Activated naive CD4-positive, alpha-beta T cell treated with Interleukin-2 at 50 U/mL for 16 hours (primary cell): ENCODE measurements at regions not wholly inside any gene's neighbourhood (a gene's known extent, or its start where the extent isn't known, plus 50 kb on each side); places are given as distances from the start of the nearest gene placed in this dataset.

Experiments used
- DNase-seq: peaks from one replicate; pipeline ENCODE4 v3.0.0-alpha.2; 2020

- DNase-seq: no peak
Measured at GRCh38 chr17:55632893-55633292, 89.8 kb downstream of the TMEM100 start.

- no peak for DNase-seq
Measured at GRCh38 chr17:55632236-55632635, 90.4 kb downstream of the TMEM100 start.

- no peak for DNase-seq
Measured at GRCh38 chr17:55629995-55630394, 92.7 kb downstream of the TMEM100 start.

DNA sequence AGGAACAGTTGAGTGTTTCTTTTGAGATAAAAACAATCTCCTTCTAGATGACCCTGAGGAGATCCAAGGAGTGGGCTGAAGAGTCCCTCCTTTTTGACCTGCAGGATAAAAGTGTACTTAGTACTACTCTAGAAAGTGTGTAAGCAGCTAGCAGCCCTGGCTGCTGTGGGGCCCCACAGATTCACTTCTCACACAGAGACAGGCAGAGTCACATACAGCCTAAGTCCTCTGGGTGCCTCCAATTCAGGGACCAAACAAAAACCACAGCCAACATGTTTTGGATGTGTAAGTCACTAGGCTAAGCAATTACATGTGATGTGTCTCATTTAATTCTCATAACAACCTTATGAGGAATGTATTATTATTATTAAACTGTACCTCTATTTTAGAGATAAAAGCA lies 97.1 kb downstream of the TMEM100 start:
- DNase-seq: no peak

GRCh38 chr17:55624772-55625433 lies 97.8 kb downstream of the TMEM100 start:
- DNase-seq: no peak

GRCh38 chr17:55622547-55622946 lies 100.1 kb downstream of the TMEM100 start:
- no peak for DNase-seq

DNA sequence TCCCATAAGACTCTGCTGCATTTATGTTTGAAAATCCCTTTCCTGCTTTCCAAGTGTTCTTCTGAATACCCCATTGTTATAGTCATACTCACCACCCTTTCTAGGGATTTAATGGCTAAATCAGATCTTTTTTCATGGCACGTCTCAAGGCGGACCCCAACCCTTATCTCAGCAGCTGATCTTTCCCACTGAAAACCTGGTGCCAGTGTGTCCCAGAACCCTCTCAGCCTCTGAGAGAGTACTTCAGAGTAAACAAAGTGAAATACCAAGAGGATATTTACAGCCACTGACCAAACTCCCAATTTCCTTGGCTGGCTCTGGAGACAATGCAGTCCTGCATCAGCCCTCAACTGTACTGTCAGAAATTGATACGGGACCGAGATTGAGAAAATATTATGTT lies 101.7 kb downstream of the TMEM100 start:
- DNase-seq: no peak

DNA sequence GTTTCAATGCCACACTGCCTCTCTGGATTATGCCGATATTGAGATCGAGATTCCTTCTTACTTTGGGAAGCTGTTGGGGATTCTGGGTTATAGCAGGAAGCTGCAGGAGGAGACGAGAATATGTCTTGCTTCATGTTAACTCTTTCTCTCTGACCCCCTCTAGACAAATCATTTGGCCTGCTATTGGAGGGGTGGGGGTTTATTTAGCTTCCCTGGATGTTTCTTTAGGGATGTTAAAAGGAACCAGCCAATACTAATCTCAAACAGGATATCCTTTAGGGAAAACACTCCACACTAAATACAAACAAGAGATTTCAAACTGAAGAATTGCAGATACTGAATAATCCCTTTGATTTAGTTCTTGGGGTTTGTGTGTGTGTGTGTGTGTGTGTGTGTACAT lies 102.6 kb downstream of the TMEM100 start:
- DNase-seq: no peak

DNA sequence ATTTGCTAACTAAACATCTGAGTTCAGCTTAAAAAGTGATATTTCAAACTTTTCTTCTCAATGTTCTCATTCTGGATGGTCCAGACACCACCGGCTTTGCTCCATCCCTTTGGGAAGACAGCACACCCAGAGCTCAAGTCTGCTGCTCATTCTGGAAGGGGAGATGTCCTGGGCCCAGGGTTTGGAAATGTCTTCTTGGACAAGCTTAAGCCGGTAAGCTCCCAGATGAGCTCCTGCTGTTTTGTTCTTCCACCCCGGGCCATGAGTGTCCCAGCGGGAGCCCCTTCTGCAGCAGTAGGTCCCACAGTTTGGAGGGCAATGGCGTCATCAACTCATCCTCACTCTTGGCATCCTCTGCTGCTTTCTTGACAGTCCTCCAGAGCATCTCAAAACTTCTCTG lies 105.2 kb downstream of the TMEM100 start:
- DNase-seq: no peak

GRCh38 chr17:55614061-55614460 lies 102.8 kb upstream of the SMIM36 start:
- no peak for DNase-seq

DNA sequence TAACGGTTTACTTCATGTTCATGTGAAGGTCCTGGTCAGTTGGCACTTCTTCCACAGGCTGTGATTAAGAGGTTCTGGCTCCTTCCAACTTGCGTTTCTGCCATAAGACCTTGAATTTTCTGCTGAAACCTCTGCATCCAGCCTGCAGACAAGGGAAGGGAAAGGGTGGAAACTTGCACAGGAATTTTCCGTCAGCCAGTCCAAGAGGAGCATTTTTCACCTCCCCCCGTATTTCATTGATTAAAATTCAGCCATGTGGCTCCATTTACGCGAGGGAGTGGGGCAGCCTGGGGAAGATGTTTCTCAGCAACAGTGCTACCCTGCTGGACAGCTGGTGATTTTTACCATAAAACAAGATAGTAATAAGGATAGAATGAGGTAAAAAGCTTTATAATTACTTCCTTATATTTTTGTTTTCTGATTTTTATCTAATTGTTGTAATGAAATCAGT lies 101.5 kb upstream of the SMIM36 start:
- no peak for DNase-seq

- DNase-seq: no peak
Measured at GRCh38 chr17:55607731-55608341, 96.6 kb upstream of the SMIM36 start.

DNA sequence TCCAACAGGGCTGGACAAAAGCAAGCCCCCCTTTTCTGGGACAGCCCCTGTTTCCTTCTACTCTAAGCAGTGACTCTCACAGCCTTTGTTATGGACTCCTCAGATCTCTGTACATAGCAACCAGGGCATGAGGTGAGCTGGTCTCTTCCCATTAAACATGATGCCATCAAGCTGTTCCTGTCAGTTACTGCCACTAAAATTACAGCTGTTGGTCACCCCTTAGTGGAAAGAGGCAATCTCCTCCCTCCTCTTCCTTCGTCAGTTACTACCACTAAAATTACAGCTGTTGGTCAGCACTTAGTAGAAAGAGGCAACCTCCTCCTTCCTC lies 95.2 kb upstream of the SMIM36 start:
- DNase-seq: no peak

DNA sequence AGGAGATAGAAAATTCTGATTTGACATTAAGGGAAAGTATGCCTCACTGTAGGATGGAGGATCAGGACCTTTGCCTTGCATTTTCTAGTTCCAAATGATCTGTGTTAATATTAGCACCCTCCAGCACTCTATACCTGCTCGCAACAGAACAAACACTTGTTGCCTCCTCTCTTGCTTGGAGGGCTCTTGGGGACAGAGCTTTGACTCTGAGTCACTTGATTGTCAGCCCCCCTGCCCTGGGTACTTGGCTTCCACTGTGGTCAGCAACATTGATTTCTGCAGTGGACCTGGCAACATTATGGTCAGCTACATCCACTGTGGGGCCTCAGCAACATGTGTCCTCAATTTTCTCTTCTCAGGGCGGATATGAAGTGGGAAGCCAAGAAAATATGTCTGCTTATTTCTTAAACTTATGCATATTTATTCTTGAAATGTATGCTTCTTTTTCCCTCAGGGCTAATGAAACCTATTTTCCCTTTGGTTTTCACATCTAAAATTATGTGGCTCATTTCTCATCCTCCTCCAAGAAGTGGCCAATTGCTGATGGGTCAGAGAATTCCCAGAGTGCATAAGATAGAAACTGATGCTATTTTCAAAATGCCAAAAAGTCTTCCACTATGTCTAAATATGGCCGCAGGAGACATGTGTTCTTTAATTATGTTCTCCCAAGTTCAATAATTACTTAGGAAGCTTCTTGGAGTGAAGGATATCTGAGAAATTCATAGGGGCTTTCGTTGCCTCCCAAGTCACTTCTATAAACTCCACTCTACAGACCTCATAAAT lies 94.6 kb upstream of the SMIM36 start:
- DNase-seq: no peak

DNA sequence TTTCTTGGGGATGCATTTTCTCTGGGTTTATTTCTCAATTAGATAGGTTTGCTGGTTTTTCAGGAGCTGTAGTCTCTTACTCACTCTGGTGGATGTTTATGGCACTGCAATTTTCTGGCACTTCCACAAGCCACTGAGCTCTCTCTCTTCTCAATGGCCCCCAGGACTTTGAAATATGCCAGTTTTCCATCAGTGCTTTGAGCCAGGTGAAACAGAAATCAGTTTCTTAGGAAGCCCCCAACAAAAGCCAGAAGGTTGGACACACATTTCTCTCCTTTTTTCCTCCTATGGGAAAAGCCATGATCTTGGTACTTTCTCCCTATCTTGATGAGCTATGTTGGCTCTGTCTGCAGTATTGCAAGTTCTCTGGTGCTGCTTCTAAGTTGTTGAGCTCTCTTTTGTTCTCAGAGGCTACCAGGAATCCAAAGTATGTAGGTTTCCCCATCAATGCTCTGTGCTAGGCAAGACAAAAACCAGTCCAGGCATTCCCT lies 90.7 kb upstream of the SMIM36 start:
- DNase-seq: no peak

DNA sequence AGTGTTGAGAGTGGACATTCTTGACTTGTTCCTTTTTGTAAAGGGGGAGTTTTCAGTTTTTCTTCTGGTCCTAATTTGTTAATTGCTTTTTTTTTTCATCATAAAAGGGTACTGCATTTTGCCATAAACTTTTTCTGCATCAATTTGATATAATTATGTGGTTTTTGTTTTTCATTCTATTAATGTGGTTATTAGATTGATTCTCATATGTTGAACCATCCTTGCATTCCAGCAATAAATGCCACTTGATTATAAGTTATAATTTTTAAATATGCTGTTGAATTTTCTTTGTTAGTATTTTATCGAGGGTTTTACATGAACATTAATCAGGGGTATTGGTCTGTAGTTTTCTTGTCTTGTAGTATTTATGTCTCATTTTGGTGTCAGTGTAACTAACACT lies 87.2 kb upstream of the SMIM36 start:
- DNase-seq: no peak

DNA sequence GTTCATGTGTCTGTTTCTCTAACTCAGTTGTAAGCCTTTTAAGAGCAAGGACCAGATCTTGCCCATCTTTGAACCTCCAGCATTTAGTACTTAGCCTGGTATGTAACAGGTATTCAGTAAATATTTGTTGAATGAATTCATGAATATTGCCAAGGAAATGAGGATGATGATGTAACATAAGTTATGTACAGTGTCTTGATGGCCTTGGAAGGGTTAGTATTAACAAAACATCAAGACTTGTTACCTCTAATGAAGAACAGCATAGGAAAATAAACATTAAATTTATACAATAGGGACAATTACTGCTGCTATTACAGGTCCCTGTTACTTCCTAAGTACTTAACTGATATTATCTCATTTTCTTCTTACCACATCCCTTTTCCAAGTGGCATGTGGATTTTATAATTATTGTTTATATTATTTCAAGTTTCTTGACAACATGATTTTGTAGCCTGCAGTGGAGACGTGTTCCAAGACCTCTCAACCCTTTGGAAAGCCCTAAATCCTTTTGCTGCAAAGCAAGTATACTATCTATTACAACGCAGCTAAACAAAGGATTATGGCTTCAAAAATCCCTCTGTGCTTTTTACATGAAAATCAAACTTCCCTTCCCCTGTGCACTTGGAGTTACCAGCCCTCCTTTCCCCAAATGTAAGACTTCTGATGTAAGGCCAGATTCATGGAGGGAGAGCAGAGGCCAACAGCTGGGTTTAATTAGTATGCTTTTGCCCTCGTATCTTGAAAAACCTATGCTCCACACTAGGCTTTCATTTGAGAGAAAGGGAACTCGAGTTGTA lies 77.4 kb upstream of the SMIM36 start:
- no peak for DNase-seq

GRCh38 chr17:55587608-55588139 lies 76.4 kb upstream of the SMIM36 start:
- DNase-seq: no peak

GRCh38 chr17:55585629-55586028 lies 74.4 kb upstream of the SMIM36 start:
- DNase-seq: no peak

GRCh38 chr17:55584861-55585260 lies 73.6 kb upstream of the SMIM36 start:
- no peak for DNase-seq

DNA sequence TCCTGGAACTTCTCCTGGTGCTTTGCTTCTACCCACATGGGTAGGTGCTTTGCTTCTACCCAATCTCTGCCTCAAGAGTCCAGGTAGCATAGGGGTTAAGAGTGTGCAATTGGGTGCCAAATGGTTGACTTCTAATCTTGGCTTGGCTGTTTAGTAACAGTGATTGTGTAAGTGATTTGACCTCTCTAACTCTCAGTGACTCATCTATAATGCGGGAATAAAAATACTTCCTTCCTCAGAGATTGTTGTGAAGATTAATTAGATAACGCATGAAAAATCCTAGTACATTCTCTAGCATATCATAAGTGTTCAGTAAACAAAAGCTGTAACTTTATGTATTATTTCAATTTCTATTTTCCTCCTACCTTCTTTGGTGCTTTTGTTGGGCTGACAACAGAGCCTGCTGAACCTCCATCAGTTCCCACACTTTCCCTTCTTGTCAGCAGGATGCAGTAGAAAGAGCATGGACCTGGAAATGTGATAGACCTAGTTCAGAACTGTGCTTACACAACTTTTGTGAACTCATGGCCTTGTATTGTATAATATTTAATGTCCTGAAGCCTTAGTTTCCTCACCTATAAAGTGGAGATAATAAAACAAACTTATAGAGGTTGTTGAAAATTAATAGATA lies 72.9 kb upstream of the SMIM36 start:
- no peak for DNase-seq

- no peak for DNase-seq
Measured at GRCh38 chr17:55582897-55583296, 71.6 kb upstream of the SMIM36 start.
